Suprapubic skin (tissue), 4 donors: ENCODE measurements at regions not wholly inside any gene's neighbourhood (a gene's known extent, or its start where the extent isn't known, plus 50 kb on each side); places are given as distances from the start of the nearest gene placed in this dataset.

Experiments used
- EP300 ChIP-seq: sonication (generic); formaldehyde crosslinking; IDR thresholded peaks from one replicate; pipeline ENCODE4 v1.6.1; 2017; ENCODE audit warnings: antibody characterized with exemption
- POLR2A ChIP-seq, 2 donors: fragments of 450-650 bp; IDR thresholded peaks; one replicate each; pipeline ENCODE4 v1.6.1; 2017; ENCODE audit warnings: antibody characterized with exemption in 2 of 2, mild to moderate bottlenecking in 2 of 2, moderate library complexity in 2 of 2
- POLR2AphosphoS5 ChIP-seq, 3 donors: sonication (generic); formaldehyde crosslinking; IDR thresholded peaks; one replicate each; pipeline ENCODE4 v1.6.1; 2017; ENCODE audit warnings: antibody characterized with exemption in 3 of 3
- TF ChIP-seq, protein P1 (sequence below), 2 donors: fragments of 200-600 bp in 1 of 2; fragments of 450-650 bp in 1 of 2; sonication (generic) in 1 of 2; IDR thresholded peaks; one replicate each; pipeline ENCODE4 v1.5.1; 2016 to 2019; ENCODE audit warnings: antibody characterized with exemption in 2 of 2, mild to moderate bottlenecking in 1 of 2, moderate library complexity in 1 of 2

DNA sequence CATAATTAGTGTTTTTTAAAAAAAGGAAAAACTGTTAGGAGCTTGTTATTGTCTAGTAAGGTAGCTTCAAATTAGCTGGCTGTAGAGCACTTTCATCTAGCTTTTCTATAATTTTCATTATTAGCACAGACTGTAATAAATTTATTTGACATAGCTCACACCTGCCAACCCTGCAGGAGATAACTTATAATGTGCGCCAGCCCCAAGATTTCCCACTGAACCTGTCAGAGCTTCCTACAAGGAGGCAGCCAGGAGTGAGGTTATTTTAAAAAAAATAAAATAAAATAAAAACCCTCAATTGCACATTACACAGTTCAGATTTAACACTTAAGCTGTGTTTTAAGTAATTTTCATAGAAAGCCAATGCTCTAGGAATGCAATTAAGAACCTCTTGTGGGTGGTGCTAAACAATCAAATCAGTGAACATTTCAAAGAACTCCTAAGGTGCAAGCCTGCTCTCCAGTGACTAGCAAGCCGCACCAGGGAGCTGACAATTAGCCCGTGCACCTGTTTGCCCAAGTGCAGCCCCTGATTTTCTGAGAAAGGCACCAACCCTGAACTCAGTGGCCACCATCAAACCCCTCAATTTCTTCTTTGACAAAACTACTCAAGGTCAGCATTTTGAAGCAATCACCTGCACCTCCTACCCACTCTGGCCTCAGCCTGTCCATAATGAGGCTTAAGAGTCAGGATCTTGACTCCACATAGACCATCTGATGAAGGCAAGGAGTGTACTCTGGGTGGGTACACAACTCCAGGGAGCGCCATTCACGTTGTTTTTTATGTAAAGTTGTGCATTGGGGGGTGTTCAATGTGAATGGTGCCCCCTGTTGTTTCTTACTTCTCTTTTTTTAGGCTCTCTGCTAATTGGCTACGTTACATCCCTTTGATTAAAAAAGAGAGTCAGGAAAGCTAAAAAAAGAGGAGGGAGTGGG lies 385.3 kb upstream of the WWC1 start:
- no peak for TF ChIP-seq POLR2A (IDR thresholded peaks at IDR 0.05)
- TF ChIP-seq, protein P1, sequence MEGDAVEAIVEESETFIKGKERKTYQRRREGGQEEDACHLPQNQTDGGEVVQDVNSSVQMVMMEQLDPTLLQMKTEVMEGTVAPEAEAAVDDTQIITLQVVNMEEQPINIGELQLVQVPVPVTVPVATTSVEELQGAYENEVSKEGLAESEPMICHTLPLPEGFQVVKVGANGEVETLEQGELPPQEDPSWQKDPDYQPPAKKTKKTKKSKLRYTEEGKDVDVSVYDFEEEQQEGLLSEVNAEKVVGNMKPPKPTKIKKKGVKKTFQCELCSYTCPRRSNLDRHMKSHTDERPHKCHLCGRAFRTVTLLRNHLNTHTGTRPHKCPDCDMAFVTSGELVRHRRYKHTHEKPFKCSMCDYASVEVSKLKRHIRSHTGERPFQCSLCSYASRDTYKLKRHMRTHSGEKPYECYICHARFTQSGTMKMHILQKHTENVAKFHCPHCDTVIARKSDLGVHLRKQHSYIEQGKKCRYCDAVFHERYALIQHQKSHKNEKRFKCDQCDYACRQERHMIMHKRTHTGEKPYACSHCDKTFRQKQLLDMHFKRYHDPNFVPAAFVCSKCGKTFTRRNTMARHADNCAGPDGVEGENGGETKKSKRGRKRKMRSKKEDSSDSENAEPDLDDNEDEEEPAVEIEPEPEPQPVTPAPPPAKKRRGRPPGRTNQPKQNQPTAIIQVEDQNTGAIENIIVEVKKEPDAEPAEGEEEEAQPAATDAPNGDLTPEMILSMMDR (IDR thresholded peaks at IDR 0.05) = no peak
- no peak for TF ChIP-seq EP300
- TF ChIP-seq POLR2AphosphoS5 (IDR thresholded peaks at IDR 0.05) = no peak
